HCT116 (cell line): ENCODE measurements at regions not wholly inside any gene's neighbourhood (a gene's known extent, or its start where the extent isn't known, plus 50 kb on each side); places are given as distances from the start of the nearest gene placed in this dataset.

Experiments
- ATAC-seq: fragments of 200-7000 bp; cut with Tn5 transposase; 2 replicates; pipeline ENCODE4 v1.9.1; 2020; ENCODE audit warnings: mild to moderate bottlenecking, moderate library complexity
- BruUV-seq: library from RNA; stranded (reverse); fragments of 400-500 nt; replicated peaks from 2 replicates; lab custom pipeline; 2021; lab: Mats Ljungman, UMichigan
- CTCF ChIA-PET: fragments of 300-600 bp; sonication (Branson Sonifier 250); formaldehyde crosslinking; loops from one replicate; lab custom pipeline; 2021; ENCODE audit warnings: antibody characterized with exemption; lab: Charles Lee
- POLR2A ChIA-PET: fragments of 300-600, 350-600 bp; sonication (Branson Sonifier 250); formaldehyde crosslinking; loops from one replicate; lab custom pipeline; 2021; ENCODE audit warnings: antibody characterized with exemption; lab: Charles Lee
- RAD21 ChIA-PET, 2 experiments: fragments of 300-600 bp; sonication (Branson Sonifier 250); formaldehyde crosslinking; loops; one replicate each; lab custom pipeline; 2023; ENCODE audit warnings: low total read pairs in 2 of 2; ENCODE audit not compliant: uncharacterized antibody in 2 of 2, unreplicated experiment in 2 of 2, low non-redundant PET in 1 of 2; lab: Charles Lee
- DNase-seq: peaks from one replicate; pipeline ENCODE4 v3.0.0-alpha.2; 2010; ENCODE audit warnings: low read depth, low spot score
- H2AFZ ChIP-seq: fragments of 200-600 bp; shearing (Covaris generic), sonication (generic); 2 replicates; pipeline ENCODE4 v1.6.1; 2017; ENCODE audit warnings: low read depth, mixed run types, mixed read lengths, antibody characterized with exemption, low read length; ENCODE audit not compliant: poor library complexity, severe bottlenecking
- H3K27ac ChIP-seq: 2 replicates; pipeline ENCODE4 v1.5.1; 2012; ENCODE audit warnings: low read depth, low read length
- H3K27me3 ChIP-seq: fragments of 200-600 bp; sonication (generic); 2 replicates; pipeline ENCODE4 v1.6.1; 2016; ENCODE audit warnings: mixed run types, low read length, mixed read lengths; ENCODE audit not compliant: insufficient read depth
- H3K36me3 ChIP-seq, 2 experiments: fragments of 200-500 bp in 1 of 2; fragments of 200-600 bp in 1 of 2; sonication (Bioruptor generic) in 1 of 2; sonication (generic) in 1 of 2; 2 replicates each; pipeline versions ENCODE4 v1.5.1 to v1.6.1; 2014 to 2016; ENCODE audit warnings: low read length in 2 of 2, inconsistent platforms in 1 of 2, mixed read lengths in 1 of 2, mixed run types in 1 of 2; ENCODE audit not compliant: insufficient read depth in 2 of 2, control insufficient read depth in 1 of 2
- H3K4me1 ChIP-seq, 2 experiments: fragments of 200-600 bp in 1 of 2; sonication (generic) in 1 of 2; 2 replicates each; pipeline versions ENCODE4 v1.5.1 to v1.6.1; 2012 to 2017; ENCODE audit warnings: low read length in 2 of 2, inconsistent platforms in 1 of 2, mild to moderate bottlenecking in 1 of 2, mixed read lengths in 1 of 2, mixed run types in 1 of 2, moderate library complexity in 1 of 2; ENCODE audit not compliant: insufficient read depth in 2 of 2, control insufficient read depth in 1 of 2
- H3K4me2 ChIP-seq: fragments of 200-600 bp; sonication (generic); 2 replicates; pipeline ENCODE4 v1.6.1; 2017; ENCODE audit warnings: mixed run types, low read length, mixed read lengths
- H3K4me3 ChIP-seq, 2 experiments: fragments of 200-600 bp in 1 of 2; sonication (generic) in 1 of 2; replicated peaks in 1 of 2; 2 replicates each; pipeline ENCODE4 v1.5.1; 2011 to 2016; ENCODE audit warnings: low read length in 2 of 2, control low read depth in 1 of 2, low read depth in 1 of 2, mild to moderate bottlenecking in 1 of 2, mixed read lengths in 1 of 2, mixed run types in 1 of 2
- H3K79me2 ChIP-seq: fragments of 200-600 bp; sonication (generic); 2 replicates; pipeline ENCODE4 v1.6.1; 2017; ENCODE audit warnings: mild to moderate bottlenecking, mixed run types, low read length, moderate library complexity, mixed read lengths; ENCODE audit not compliant: insufficient read depth
- H3K9ac ChIP-seq: fragments of 200-600 bp; sonication (generic); 2 replicates; pipeline ENCODE4 v1.6.1; 2016; ENCODE audit warnings: low read length, mixed read lengths
- H3K9me2 ChIP-seq: fragments of 200-600 bp; sonication (generic), shearing (Covaris generic); 2 replicates; pipeline ENCODE4 v1.6.1; 2017; ENCODE audit warnings: mixed run types, mild to moderate bottlenecking, moderate library complexity; ENCODE audit not compliant: insufficient read depth
- H3K9me3 ChIP-seq, 2 experiments: fragments of 200-500 bp in 1 of 2; fragments of 200-600 bp in 1 of 2; sonication (Bioruptor generic) in 1 of 2; sonication (generic) in 1 of 2; 2 replicates each; pipeline ENCODE4 v1.6.1; 2014 to 2017; ENCODE audit warnings: low read length in 2 of 2, mixed read lengths in 2 of 2, inconsistent platforms in 1 of 2, low read depth in 1 of 2, mild to moderate bottlenecking in 1 of 2, mixed run types in 1 of 2, moderate library complexity in 1 of 2; ENCODE audit not compliant: control insufficient read depth in 1 of 2, insufficient read depth in 1 of 2
- H4K20me1 ChIP-seq: fragments of 200-600 bp; sonication (generic), shearing (Covaris generic); 2 replicates; pipeline ENCODE4 v1.6.1; 2017; ENCODE audit warnings: mixed run types, mild to moderate bottlenecking, moderate library complexity; ENCODE audit not compliant: insufficient read depth
- CTCF ChIP-seq, 3 experiments: fragments of 200-600 bp in 1 of 3; sonication (generic) in 1 of 3; IDR thresholded peaks in 2 of 3; conservative IDR thresholded peaks in 1 of 3; 2 replicates each; pipeline ENCODE4 v1.5.1; 2012 to 2017; ENCODE audit warnings: low read depth in 2 of 3, low read length in 2 of 3, antibody characterized with exemption in 1 of 3, borderline replicate concordance in 1 of 3, control low read depth in 1 of 3, mild to moderate bottlenecking in 1 of 3, mixed read lengths in 1 of 3, mixed run types in 1 of 3, moderate library complexity in 1 of 3; ENCODE audit not compliant: insufficient read depth in 1 of 3
- EGR1 ChIP-seq: IDR thresholded peaks from 2 replicates; pipeline ENCODE4 v1.6.1; 2012; ENCODE audit warnings: low read depth
- ELF1 ChIP-seq: IDR thresholded peaks from 2 replicates; pipeline ENCODE4 v1.6.1; 2012; ENCODE audit warnings: low read depth, borderline replicate concordance
- EZH2 ChIP-seq: fragments of 200-600 bp; sonication (generic); IDR thresholded peaks from 2 replicates; pipeline ENCODE4 v1.6.1; 2017; ENCODE audit warnings: antibody characterized with exemption, mixed run types
- EZH2phosphoT487 ChIP-seq: fragments of 200-600 bp; IDR thresholded peaks from 2 replicates; pipeline ENCODE4 v1.6.1; 2018; ENCODE audit warnings: antibody characterized with exemption, borderline replicate concordance
- JUND ChIP-seq: IDR thresholded peaks from 2 replicates; pipeline ENCODE4 v1.6.1; 2012
- POLR2A ChIP-seq: IDR thresholded peaks from 2 replicates; pipeline ENCODE4 v1.7.0; 2011; ENCODE audit warnings: borderline replicate concordance; ENCODE audit not compliant: insufficient read depth, insufficient read length; ENCODE audit errors: extremely low read depth
- POLR2AphosphoS5 ChIP-seq: IDR thresholded peaks from 2 replicates; pipeline ENCODE4 v1.6.1; 2011; ENCODE audit warnings: mild to moderate bottlenecking, low read depth, low read length, moderate library complexity
- RAD21 ChIP-seq: IDR thresholded peaks from 2 replicates; pipeline ENCODE4 v1.6.1; 2012; ENCODE audit warnings: low read depth, mild to moderate bottlenecking
- REST ChIP-seq: IDR thresholded peaks from 2 replicates; pipeline ENCODE4 v1.6.1; 2012; ENCODE audit warnings: low read depth
- SIN3A ChIP-seq: IDR thresholded peaks from 2 replicates; pipeline ENCODE4 v1.6.1; 2012; ENCODE audit warnings: low read depth
- SRF ChIP-seq: IDR thresholded peaks from 2 replicates; pipeline ENCODE4 v1.6.1; 2012; ENCODE audit warnings: low read depth
- YY1 ChIP-seq: IDR thresholded peaks from 2 replicates; pipeline ENCODE4 v1.6.1; 2011; ENCODE audit warnings: low read length, low read depth, moderate library complexity, mild to moderate bottlenecking; ENCODE audit not compliant: insufficient replicate concordance; ENCODE audit errors: extremely low read depth
- ZNF274 ChIP-seq: fragments of 200-500 bp; sonication (Bioruptor generic); IDR thresholded peaks from 2 replicates; pipeline ENCODE4 v1.6.1; 2014; ENCODE audit warnings: mild to moderate bottlenecking, low read depth, low read length, inconsistent platforms
- intact Hi-C: fragments of 100-400 bp; cut with micrococcal nuclease; formaldehyde crosslinking; loops from 2 replicates; pipeline ENCODE4 v1.10.0; 2022

GRCh38 chr12:31226639-31227038 lies 99.3 kb downstream of the SINHCAF start:
- intact Hi-C loops = no loop called here
- no peaks in the 10 kb centered on the region for H3K27me3 ChIP-seq
- H3K9ac ChIP-seq = no peak overlapping the region
- H3K4me3 ChIP-seq = no peak overlapping the region
- no peaks in the 10 kb centered on the region for H3K9me3 ChIP-seq
- H3K36me3 ChIP-seq = no peaks in the 10 kb centered on the region
- DNase-seq = no peak
- H3K4me2 ChIP-seq = no peak overlapping the region
- H3K9me2 ChIP-seq = no peaks in the 10 kb centered on the region
- no peak for ATAC-seq
- POLR2A ChIA-PET = interaction anchor here (0.6 kb wide), 1 partner anchor 198 kb away, joined by 3 read pairs; no protein-coding TSS in a partner anchor
- CTCF ChIA-PET = no interaction called here
- BruUV-seq = no TSS peak
- no peak overlapping the region for H2AFZ ChIP-seq
- H3K27ac ChIP-seq = no peak overlapping the region
- no peaks in the 10 kb centered on the region for H4K20me1 ChIP-seq
- RAD21 ChIA-PET = no interaction called here
- H3K79me2 ChIP-seq = no peaks in the 10 kb centered on the region
- no peak for TF ChIP-seq YY1
- no peak for TF ChIP-seq ZNF274
- no peak for TF ChIP-seq EGR1
- no peak for TF ChIP-seq EZH2
- TF ChIP-seq JUND = no peak
- no peaks in the 10 kb centered on the region for H3K4me1 ChIP-seq

- POLR2A ChIA-PET = interaction anchor here (0.6 kb wide), 1 partner anchor 199 kb away, joined by 3 read pairs; no protein-coding TSS in a partner anchor
- ATAC-seq = no peak
- BruUV-seq = no TSS peak
- TF ChIP-seq CTCF (IDR thresholded peaks at IDR 0.05 in 2 of 3, conservative IDR thresholded peaks at IDR 0.05 in 1 of 3; ENCODE audit: borderline replicate concordance in 1 of 3, insufficient read depth in 1 of 3, low read depth in 2 of 3, low read length in 2 of 3) = no peak
- no peak for TF ChIP-seq EZH2phosphoT487
- no peak for TF ChIP-seq RAD21
- no peak for TF ChIP-seq POLR2AphosphoS5
- no peak for TF ChIP-seq ZNF274
- TF ChIP-seq SRF = no peak
- no peak for TF ChIP-seq ELF1
- no peak for TF ChIP-seq REST
- TF ChIP-seq POLR2A = no peak
- TF ChIP-seq SIN3A = no peak
Observed at GRCh38 chr12:31227401-31227981, 98.5 kb downstream of the SINHCAF start.

More at GRCh38 chr12:31227401-31227981, 98.5 kb downstream of the SINHCAF start:
- Histone ChIP-seq H4K20me1 (no peaks in the 10 kb centered on the region), H3K27ac (no peak overlapping the region), H3K4me1 (no peaks in the 10 kb centered on the region), H2AFZ (no peak overlapping the region), H3K9me3 (no peaks in the 10 kb centered on the region), H3K4me2 (no peak overlapping the region), H3K9me2 (no peaks in the 10 kb centered on the region), H3K4me3 (no peak overlapping the region), H3K9ac (no peak overlapping the region), H3K27me3 (no peaks in the 10 kb centered on the region), H3K36me3 (no peaks in the 10 kb centered on the region), H3K79me2 (no peaks in the 10 kb centered on the region)
- DNase-seq = no peak
- RAD21 ChIA-PET = no interaction called here
- intact Hi-C loops = no loop called here
- CTCF ChIA-PET = no interaction called here
